ENCODE measurements at regions not wholly inside any gene's neighbourhood (a gene's known extent, or its start where the extent isn't known, plus 50 kb on each side); places are given as distances from the start of the nearest gene placed in this dataset.

DNA sequence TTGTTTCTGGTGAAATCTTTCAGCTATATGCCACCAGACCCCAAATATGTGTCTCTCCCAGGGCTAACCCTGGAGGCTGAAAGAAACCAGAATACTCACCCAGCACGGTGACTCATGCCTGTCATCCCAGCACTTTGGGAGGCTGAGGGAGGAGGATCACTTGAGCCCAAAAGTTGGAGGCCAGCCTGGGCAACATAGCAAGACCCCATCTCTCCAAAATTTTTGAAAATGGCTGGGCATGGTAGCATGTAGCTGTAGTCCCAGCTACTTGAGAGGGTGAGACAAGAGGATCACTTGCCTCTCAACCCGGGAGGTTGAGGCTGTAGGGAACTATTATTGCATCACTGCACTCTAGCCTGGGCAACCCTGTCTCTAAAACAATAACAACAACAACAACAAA is 76.1 kb upstream of the UQCRFS1 start:
- TF ChIP-seq, protein P1, sequence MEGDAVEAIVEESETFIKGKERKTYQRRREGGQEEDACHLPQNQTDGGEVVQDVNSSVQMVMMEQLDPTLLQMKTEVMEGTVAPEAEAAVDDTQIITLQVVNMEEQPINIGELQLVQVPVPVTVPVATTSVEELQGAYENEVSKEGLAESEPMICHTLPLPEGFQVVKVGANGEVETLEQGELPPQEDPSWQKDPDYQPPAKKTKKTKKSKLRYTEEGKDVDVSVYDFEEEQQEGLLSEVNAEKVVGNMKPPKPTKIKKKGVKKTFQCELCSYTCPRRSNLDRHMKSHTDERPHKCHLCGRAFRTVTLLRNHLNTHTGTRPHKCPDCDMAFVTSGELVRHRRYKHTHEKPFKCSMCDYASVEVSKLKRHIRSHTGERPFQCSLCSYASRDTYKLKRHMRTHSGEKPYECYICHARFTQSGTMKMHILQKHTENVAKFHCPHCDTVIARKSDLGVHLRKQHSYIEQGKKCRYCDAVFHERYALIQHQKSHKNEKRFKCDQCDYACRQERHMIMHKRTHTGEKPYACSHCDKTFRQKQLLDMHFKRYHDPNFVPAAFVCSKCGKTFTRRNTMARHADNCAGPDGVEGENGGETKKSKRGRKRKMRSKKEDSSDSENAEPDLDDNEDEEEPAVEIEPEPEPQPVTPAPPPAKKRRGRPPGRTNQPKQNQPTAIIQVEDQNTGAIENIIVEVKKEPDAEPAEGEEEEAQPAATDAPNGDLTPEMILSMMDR (IDR thresholded peaks at IDR 0.05; ENCODE audit: insufficient read depth, low read length) = no peak
- DNase-seq (ENCODE audit: low read depth) = no peak
- H3K4me3 ChIP-seq (ENCODE audit: low read depth, low read length) = no peak overlapping the region

DNA sequence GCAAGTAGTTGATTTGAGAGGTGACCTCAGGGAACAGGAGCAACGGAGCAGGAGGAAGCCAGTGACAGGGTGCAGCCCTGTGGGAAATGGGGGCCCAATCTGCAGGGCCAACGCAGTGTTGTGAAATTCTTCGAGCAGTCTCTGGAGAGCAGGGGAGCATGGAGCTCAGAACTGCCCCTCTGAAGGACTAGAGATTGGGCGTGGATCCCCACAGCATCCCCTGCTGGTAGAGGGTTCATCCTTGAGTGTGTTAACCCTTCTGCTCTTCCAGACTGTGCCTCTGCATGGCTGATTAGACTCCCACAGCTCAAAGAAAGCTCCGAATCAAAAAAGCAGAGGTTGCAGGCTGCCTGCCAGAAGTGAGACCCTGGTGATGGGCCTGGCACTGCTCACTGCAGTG is 77.9 kb upstream of the UQCRFS1 start:
- DNase-seq (ENCODE audit: low read depth) = no peak
- H3K4me3 ChIP-seq (ENCODE audit: low read depth, low read length) = no peak overlapping the region
- TF ChIP-seq, protein P1 (IDR thresholded peaks at IDR 0.05; ENCODE audit: insufficient read depth, low read length) = no peak

DNA sequence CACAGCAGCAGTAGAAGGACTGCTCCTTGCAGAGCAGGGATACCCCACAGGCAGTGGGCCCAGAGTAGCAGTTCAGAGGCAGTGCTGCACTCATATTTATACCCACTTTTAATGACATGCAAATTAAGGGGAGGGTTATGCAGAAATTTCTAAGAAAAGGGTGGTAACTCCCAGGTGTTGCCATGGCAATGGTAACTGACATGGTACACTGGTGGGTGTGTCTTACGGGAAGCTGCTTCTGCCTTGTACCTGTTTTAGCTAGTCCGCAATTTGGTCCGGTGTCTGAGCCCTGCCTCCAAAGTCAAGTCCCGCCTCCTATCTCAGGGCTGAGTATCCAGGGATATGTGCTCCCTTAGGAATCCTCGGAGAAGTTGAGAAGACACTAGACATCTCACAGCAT is 79.2 kb upstream of the UQCRFS1 start:
- TF ChIP-seq, protein P1 (IDR thresholded peaks at IDR 0.05; ENCODE audit: insufficient read depth, low read length) = no peak
- H3K4me3 ChIP-seq (ENCODE audit: low read depth, low read length) = no peak overlapping the region
- DNase-seq (ENCODE audit: low read depth) = no peak

DNA sequence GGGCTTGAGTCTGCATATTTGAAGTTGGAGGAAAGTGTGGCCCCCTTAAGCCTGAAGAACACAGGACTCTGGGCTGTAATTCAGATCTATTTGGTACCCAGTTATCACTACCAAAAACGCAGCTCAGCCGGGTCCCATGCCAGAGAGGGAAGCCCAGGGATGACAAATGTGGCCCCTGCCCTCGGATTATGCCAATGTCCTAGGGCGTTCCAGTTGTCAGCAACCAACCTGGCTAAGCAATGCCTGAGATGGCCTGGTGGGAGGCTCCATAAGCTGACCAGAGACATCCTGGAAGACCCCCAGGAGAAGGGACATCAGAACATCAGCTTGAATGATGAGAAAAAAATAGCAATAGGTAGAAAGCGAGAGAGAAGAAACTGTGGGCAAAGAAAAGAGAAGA is 79.6 kb upstream of the UQCRFS1 start:
- no peak for DNase-seq (ENCODE audit: low read depth)
- H3K4me3 ChIP-seq (ENCODE audit: low read depth, low read length) = no peak overlapping the region
- TF ChIP-seq, protein P1 (IDR thresholded peaks at IDR 0.05; ENCODE audit: insufficient read depth, low read length) = no peak

DNA sequence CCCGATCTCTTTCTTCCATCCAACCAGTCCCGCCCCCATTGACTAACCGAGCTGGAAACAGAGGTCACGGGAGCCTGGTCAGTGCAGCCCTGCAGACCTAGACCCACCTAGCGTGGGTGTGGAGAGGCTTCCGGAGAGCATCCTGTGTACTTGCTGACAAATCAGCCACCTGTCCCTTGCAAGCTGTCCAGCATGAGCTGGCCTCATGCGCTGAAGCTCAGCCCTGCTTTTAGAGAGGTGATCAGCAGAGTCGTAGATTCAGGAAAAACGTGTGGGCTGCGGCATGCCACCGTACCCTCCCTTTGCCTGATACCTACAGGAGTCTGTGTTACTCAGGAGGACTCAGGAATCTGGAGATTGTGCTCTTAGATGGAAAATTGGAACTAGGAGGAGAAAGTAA is 80.3 kb upstream of the UQCRFS1 start:
- TF ChIP-seq, protein P1 (IDR thresholded peaks at IDR 0.05; ENCODE audit: insufficient read depth, low read length) = no peak
- DNase-seq (ENCODE audit: low read depth) = no peak
- no peak overlapping the region for H3K4me3 ChIP-seq (ENCODE audit: low read depth, low read length)

DNA sequence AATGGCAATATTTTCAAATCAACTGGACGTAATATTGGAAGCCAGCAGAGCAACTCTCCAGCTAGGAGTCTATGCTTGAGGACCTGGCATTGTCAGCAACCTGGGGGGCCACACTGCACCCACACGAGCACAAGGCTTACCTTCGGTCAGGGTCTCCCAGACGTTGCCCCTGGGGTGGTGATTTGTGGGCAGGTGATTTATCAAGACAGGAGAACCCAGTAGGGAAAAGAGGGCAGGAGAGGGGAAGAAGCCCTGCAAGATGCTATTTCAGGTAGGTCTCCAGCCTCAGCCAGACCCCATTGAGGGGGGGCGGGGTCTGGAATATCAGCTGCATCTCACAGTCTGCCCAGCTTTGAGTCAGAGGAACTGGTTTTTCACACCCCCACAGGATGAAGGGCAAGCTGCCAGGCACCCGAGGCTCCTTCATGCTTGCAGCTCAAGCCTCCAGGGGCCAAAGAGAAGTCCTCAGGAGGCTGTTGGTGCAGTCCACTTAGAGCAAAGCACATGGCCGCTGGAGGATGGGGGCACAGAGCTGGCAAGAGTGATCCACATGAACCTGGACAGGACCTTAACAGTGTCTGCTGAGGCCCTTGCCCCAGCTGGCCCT is 80.9 kb upstream of the UQCRFS1 start:
- H3K4me3 ChIP-seq (ENCODE audit: low read depth, low read length) = no peak overlapping the region
- TF ChIP-seq, protein P1 (IDR thresholded peaks at IDR 0.05; ENCODE audit: insufficient read depth, low read length) = no peak
- no peak for DNase-seq (ENCODE audit: low read depth)

DNA sequence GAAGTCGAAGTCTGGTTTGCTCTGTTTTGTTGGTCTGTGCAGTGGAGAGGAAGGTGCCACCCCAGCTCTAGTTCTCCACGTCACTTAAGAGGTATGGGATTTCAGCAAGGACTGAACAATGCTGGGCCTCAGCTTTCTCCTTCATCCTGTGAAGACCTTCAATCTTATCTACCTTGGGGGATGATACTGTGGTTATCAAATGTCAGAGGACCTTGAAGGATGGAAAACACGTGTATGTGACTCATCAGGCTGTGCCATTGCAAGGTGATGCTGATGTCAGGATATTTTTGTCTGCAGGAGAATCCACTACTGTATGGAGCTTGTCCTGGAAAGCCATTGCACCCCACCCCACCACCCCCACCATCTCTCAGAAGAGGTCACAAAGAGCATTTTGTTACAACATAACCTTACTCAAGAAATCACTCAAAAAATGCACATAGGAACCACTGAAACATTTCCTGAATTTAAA is 81.4 kb upstream of the UQCRFS1 start:
- peak; percentile 27 for DNase-seq (ENCODE audit: low read depth)
- H3K4me3 ChIP-seq (ENCODE audit: low read depth, low read length) = no peak overlapping the region
- TF ChIP-seq, protein P1 (IDR thresholded peaks at IDR 0.05; ENCODE audit: insufficient read depth, low read length) = no peak

Data from fibroblast of the aortic adventitia (primary cell).